Body of pancreas (tissue), 4 donors: ENCODE measurements at regions not wholly inside any gene's neighbourhood (a gene's known extent, or its start where the extent isn't known, plus 50 kb on each side); places are given as distances from the start of the nearest gene placed in this dataset.

Experiments used
- CTCF ChIP-seq, 7 experiments: fragments of 450-650 bp in 4 of 7; fragments of 200-600 bp in 3 of 7; sonication (generic) in 3 of 7; IDR thresholded peaks; one replicate each; pipeline ENCODE4 v1.5.1; 2016 to 2019; ENCODE audit warnings: antibody characterized with exemption in 7 of 7
- POLR2A ChIP-seq, 3 donors: fragments of 450-650 bp; IDR thresholded peaks; one replicate each; pipeline ENCODE4 v1.6.1; 2016; ENCODE audit warnings: antibody characterized with exemption in 3 of 3, mild to moderate bottlenecking in 2 of 3

- TF ChIP-seq CTCF (IDR thresholded peaks at IDR 0.05) = no peak
- no peak for TF ChIP-seq POLR2A (IDR thresholded peaks at IDR 0.05)
These were observed 744.7 kb downstream of the DTWD2 start for GRCh38 chr5:118243613-118244012.
